GM12864 (cell line): ENCODE measurements at regions not wholly inside any gene's neighbourhood (a gene's known extent, or its start where the extent isn't known, plus 50 kb on each side); places are given as distances from the start of the nearest gene placed in this dataset.

Source experiments
- DNase-seq: peaks from one replicate; pipeline ENCODE4 v3.0.0-alpha.2; 2011; ENCODE audit warnings: low read depth
- H3K4me3 ChIP-seq: 2 replicates; pipeline ENCODE4 v1.5.1; 2011; ENCODE audit warnings: mild to moderate bottlenecking, low read depth, low read length, control low read depth
- TF ChIP-seq, protein P1 (sequence below): IDR thresholded peaks from 2 replicates; pipeline ENCODE4 v1.5.1; 2011; ENCODE audit warnings: low read depth, mild to moderate bottlenecking, moderate library complexity, low read length, control low read depth, inconsistent platforms; ENCODE audit errors: missing control alignments

DNA sequence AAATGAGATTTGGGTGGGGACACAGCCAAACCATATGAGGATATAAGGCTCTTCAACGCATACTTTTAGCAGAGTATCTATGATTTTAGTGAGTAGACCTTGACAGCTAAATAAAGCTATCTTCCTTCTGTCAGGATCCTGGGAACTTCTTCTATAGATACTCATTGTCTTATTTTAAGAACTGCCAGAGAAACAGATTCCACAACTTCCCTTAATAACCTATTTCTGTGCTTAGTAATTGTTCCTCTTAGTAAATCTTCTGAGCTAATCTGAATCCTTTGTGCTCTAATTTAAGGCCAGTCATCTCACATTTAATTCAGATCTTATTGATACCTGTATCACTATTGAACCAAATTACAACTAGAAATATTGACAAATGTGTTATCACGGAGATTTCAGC is 64.0 kb upstream of the CEP85L start:
- TF ChIP-seq, protein P1, sequence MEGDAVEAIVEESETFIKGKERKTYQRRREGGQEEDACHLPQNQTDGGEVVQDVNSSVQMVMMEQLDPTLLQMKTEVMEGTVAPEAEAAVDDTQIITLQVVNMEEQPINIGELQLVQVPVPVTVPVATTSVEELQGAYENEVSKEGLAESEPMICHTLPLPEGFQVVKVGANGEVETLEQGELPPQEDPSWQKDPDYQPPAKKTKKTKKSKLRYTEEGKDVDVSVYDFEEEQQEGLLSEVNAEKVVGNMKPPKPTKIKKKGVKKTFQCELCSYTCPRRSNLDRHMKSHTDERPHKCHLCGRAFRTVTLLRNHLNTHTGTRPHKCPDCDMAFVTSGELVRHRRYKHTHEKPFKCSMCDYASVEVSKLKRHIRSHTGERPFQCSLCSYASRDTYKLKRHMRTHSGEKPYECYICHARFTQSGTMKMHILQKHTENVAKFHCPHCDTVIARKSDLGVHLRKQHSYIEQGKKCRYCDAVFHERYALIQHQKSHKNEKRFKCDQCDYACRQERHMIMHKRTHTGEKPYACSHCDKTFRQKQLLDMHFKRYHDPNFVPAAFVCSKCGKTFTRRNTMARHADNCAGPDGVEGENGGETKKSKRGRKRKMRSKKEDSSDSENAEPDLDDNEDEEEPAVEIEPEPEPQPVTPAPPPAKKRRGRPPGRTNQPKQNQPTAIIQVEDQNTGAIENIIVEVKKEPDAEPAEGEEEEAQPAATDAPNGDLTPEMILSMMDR: no peak
- DNase-seq: no peak
- H3K4me3 ChIP-seq: no peak overlapping the region

DNA sequence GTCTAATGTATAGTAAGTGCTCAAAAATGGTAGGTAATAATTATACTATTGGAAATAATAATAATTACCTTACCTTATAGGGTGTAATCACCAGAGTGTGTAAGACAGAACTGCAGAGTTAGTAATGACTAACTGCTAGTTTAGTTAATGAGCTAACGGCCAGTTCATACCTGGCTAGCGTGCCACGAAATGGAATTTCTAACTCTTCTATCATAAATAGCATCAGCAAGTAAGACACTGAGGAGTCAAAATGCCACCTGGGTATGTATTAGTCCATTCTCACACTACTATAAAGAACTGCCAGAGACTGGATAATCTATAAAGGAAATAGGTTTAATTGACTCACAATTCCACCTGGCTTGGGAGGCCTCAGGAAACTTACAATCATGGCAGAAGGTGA is 63.4 kb upstream of the CEP85L start:
- no peak overlapping the region for H3K4me3 ChIP-seq
- DNase-seq: no peak
- TF ChIP-seq, protein P1: no peak

DNA sequence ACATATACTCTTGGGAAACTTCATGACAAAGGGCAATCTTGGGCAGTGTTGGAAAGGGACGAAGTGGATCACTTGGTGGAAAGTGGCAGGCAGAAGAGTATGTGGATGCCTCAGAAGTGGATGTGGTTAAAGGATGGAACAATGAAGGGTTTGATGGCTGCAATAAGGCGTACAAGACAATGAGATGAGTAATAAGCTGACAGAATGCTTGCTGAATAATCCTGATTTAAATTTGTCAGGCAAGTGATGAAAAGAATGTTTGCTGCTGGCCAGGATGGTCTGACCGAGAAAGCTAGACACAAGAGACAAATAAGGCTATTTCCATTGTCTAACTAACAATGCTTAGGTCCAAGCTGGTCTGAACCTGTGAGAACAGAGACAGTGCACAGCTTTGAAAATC is 61.6 kb upstream of the CEP85L start:
- DNase-seq: no peak
- TF ChIP-seq, protein P1: no peak
- H3K4me3 ChIP-seq: no peak overlapping the region

DNA sequence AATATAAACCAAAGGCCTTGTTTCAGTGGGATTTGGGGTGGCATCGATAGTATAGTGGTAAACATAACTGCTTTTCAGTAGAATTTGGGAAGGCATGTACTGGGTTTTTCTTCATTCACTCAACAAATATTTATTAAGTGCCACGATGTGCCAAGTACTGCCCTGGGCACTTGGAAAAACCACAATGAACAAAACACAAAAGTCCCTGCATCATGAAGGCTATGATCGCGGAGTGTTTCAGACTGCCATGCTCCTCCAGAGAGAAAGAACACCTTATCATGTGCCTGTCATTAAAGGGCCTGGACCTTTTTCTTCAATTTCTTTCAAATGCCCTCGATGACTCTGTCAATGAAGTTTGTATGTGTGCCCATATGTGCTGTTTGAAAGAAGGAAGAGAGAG is 59.2 kb upstream of the CEP85L start:
- DNase-seq: no peak
- no peak overlapping the region; the same call in 1 of the 2 replicates for H3K4me3 ChIP-seq
- TF ChIP-seq, protein P1: no peak

DNA sequence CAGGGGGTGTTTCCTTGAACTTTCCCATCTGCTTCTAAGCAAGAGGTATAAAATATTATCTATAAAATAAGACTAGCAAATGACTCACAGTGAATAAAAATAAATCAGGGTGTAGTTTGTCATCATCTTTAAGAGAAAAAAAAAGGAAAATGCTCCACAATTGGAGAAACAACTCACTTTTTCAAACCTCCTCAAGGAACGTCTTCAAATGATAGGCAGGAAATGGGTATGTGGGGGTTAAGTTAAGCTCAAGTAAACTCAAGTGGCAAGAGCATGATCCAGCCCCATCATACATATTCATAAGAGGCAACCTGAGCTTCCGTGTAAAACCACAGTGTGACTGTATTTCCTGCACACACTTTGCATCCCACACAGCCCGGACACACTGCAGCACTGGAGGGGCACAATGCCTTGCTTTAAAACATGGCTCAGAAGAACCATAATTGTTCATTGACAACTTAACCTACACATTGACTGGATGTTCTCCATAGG is 58.5 kb upstream of the CEP85L start:
- TF ChIP-seq, protein P1: no peak
- DNase-seq: peak; percentile 92

DNA sequence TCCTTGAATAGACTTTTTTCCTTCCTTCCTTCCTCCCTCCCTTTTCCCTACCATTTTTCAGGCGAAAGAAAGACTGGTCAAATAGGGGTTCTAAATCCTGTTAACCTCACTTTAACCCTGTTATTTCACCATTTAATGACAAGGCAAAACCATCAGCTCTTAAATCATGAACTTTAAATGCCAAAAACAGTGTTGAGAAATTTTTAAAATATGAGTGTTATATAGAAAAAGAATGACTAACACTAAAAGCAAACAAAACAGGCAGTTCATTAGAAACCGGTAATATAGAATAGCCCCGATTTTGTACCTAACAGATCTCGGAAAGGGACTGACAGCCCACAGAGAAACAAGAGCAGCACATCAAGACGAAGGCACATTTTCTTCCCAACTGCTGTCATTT is 57.4 kb upstream of the CEP85L start:
- peak overlapping the region; percentile 50 for H3K4me3 ChIP-seq
- DNase-seq: no peak
- TF ChIP-seq, protein P1: no peak

More for the DNA sequence above, 58.5 kb upstream of the CEP85L start:
- H3K4me3 ChIP-seq: peak overlapping the region; percentile 50

DNA sequence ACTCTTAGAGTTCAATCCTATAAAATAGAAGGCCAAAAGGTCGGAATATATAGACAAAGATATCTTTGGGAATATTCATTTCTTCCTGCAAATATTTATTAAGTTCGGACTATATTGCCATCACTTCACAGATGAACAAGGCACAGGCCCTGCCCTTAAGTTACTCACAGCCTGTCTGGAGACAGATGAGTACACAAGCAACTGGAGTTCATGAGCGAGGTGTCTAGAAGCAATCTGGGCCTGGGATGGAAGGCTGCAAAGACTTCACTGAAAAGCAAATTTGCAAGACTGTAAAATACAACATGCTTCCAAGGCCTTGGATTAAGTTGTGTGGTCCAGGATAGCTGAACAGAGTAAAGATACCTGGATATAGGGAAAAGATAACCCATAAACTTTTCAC is 56.7 kb upstream of the CEP85L start:
- DNase-seq: no peak
- H3K4me3 ChIP-seq: peak overlapping the region; percentile 50; the same call in 1 of the 2 replicates
- TF ChIP-seq, protein P1: no peak
